ENCODE measurements at regions not wholly inside any gene's neighbourhood (a gene's known extent, or its start where the extent isn't known, plus 50 kb on each side); places are given as distances from the start of the nearest gene placed in this dataset.
A peak's percentile ranks its signal among the peaks of the same experiment; 100 is the strongest.
"Not testable (repeated sequence)": the region's sequence is repeated elsewhere in the genome, so short reads cannot be mapped to it uniquely, and the experiment has no call there.

GRCh38 chr1:101122452-101123166, 97.0 kb upstream of the DPH5 start:
- no peak for DNase-seq (ENCODE audit: low read depth)

- DNase-seq (ENCODE audit: low read depth) = no peak
Observed at GRCh38 chr1:101121975-101122374, 96.4 kb upstream of the DPH5 start.

DNA sequence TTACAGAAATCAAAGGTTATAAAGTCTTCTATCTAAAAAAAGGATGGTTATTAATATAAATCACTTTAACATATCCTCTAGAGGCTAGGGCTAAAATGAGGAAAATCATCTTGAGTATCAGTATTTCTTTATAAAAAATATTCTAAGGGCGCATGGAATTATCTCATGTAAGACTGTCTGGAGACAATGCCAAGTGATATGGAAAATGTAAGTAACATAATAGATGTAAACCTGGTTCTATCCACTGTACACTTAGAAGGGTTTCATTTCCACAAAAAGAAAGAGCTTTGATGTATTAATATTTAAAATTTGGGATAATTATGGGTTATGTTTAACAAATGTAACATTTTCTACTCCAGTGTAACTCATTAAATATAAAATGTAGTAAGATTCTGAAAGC, 95.9 kb upstream of the DPH5 start:
- DNase-seq (ENCODE audit: low read depth) = no peak

DNA sequence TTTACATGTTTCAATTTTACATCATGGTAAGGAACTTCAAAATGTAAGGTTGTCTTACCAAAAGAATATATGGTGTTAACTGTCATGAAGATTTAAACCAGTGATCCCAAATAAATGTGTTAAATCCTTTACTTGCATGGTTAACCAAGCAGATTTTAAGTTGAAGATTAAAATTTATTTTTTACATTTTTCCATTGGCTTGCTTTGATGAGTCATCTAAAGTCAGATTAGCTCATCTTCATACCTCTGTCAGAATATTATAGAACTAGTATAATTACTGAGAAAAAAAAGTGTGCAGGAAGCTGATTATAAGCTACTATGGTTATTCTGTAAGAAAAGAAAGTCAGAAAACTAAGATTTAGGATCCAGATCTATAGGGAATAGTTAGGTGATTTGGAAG, 95.3 kb upstream of the DPH5 start:
- no peak for DNase-seq (ENCODE audit: low read depth)

DNA sequence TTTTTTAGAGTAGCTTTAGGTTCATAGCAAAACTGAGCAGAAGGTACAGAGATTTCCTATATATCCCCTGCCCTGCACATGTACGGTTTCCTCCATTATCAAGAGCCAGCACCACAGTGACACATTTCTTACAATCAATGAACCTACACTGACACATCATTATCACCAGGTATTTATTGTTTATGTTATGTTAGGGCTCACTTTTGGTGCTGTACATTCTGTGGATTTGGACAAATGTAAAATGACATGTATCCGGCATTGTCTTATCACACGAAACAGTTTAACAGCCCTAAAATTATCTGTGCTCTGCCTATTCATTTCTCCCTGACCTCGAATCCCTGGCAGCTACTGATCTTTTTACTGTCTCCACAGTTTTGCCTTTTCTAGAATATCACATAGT, 93.7 kb upstream of the DPH5 start:
- DNase-seq (ENCODE audit: low read depth) = no peak

DNA sequence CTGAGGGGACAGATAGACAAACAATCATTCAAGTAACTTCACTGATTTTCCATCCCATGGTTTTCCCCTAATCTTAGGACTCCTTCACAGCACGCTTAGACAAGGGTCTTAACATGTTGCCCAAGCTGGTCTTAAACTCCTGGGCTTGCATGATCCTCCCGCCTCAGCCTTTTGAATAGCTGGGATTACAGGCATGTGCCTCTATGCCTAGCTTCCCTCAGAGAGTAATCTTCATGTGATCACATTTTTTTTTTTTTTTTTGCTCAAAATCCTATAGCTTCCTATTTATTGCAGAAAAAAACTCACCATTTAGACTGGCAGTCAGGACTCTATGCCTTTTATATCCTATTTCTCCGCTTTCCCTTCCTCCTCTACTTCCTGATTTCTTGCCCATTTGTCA, 90.4 kb upstream of the DPH5 start:
- DNase-seq (ENCODE audit: low read depth) = no peak

DNA sequence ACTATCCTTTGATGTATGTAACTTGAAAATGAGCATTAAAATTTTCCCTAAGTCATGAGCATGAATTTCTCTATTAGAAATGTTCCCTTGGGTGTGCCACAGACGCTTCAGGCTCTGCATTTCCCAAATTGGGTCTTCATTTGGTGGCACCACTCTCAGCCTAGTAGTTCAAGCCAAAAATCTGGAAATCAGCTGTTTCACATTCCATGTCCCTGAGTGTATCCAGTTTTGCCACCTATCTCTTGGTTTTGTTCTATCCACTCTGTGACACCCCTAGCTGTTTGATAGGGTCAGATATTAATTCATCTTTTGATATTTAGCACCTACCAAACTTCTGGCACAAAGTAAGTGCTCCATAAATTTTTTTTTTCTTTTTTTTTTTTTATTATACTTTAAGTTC, 89.5 kb upstream of the DPH5 start:
- no peak for DNase-seq (ENCODE audit: low read depth)

DNA sequence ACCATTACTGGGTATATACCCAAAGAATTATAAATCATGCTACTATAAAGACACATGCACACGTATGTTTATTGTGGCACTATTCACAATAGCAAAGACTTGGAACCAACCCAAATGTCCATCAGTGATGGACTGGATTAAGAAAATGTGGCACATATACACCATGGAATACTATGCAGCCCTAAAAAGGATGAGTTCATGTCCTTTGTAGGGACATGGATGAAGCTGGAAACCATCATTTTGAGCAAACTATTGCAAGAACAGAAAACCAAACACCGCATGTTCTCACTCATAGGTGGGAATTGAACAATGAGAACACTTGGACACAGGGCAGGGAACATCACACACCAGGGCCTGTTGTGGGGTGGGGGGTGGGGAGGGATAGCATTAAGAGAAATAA, 88.5 kb upstream of the DPH5 start:
- not testable (repeated sequence) for DNase-seq (ENCODE audit: low read depth)

DNA sequence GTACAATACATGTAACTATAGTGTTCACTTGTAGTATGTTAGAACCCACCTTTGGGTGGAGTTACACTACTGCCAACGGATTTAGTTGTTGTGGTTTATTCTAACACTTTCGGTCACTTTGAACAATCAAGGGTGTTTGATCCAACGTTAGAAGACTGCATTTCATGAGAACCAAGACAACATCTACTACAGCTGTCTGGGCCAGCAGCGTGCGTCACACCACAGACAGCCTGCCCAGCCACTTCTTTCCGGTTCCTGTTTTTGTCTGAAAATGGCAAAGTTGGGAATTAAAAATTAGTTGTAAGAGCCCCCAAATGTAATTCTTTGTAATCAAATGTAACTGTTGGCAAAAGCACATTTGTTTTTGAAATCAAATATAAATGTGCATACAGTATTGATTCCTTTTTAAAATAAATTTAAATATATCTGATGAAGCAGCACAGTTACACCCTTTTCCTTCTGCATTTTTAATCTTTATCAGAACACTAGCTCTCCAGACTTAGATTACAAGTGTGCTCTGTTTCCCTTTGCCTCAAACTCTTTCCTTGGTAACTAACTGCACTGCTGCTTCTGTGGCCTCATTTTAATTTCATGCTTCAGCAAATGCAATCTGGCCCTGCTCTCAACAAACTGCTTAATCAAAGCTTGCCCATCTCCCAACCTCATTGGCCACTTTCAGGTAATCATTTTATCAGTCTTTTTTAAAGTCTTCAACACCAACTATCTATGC, 86.6 kb upstream of the DPH5 start:
- DNase-seq (ENCODE audit: low read depth) = peak; percentile 47

- DNase-seq (ENCODE audit: low read depth) = no peak
Observed at GRCh38 chr1:101111461-101111860, 85.9 kb upstream of the DPH5 start.

DNA sequence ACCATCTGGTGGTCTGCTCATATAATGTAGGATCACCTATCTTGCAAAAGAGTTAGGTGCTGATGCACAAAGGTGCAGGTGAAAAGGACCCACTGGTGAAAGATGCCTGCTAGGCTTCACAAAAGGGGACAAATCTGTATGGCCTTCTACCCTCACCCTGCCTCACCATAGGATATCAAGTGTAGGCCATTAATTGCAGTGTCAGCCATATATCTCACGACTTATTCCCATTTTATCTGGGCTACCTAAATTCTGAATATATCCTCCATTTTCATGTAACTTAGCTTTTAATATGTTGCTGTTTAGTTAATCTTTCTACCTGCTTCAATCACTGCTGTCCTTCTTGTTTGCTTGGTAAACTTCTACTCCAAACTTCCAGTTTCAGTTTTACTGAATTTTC, 84.2 kb upstream of the DPH5 start:
- no peak for DNase-seq (ENCODE audit: low read depth)

DNA sequence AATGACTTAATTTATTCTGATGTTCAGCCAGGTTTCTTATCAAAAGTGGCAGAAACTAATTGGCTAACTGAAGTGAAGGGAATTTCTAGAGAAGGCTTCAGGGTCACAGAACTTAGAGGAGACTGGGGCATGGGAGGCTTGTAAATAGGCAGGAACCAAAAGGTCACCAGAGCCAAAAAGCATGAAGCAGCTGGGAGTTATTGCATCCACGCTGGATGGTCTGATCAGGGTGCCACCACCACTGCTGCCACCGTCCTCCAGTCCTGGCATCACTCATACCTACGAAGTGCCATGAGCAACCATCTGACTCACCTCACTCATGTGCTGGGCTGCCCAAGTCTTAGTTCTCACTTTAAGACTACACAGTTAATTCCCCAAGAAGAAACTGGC, 82.5 kb upstream of the DPH5 start:
- DNase-seq (ENCODE audit: low read depth) = no peak

DNA sequence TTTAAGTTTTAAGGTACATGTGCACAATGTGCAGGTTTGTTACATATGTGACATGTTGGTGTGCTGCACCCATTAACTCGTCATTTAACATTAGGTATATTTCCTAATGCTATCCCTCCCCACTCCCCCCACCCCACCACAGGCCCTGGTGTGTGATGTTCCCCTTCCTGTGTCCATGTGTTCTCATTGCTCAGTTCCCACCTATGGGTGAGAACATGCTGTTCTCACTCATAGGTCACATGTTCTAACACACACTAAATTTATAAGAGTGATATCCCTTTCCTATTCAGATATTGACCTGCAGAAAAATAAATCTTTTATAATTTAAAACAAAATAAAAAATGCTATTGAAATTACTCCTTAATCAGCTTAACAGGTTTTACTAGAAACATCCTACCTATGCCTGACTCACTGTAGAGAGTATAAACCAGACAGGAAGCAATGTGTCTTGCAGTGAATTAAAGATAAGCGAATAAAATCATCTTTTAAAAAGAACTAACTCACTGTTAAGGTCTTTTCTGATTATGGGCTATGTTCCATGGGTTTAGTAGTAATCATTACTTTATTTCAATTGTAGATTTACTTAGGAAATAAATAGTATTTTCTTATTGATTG, 82.0 kb upstream of the DPH5 start:
- no peak for DNase-seq (ENCODE audit: low read depth)

DNA sequence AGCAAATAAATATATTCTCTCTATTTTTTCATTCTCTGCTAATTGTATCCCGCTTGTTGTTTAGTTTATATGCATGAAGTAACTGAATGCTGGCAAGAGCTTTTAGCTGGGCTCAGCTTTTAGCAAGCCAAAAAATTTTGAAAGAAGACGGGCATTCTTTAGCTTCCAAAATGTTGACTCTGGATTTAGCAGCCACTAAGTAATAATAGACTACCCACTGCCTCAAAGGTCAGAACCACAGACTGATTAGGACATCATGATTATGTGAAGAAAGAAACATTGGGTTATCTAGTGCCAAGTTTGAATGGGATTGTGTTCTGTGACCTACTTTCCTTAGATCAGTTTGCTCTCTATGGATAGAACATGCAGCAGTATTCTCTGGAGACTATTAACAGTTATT, 80.3 kb upstream of the DPH5 start:
- DNase-seq (ENCODE audit: low read depth) = no peak

DNA sequence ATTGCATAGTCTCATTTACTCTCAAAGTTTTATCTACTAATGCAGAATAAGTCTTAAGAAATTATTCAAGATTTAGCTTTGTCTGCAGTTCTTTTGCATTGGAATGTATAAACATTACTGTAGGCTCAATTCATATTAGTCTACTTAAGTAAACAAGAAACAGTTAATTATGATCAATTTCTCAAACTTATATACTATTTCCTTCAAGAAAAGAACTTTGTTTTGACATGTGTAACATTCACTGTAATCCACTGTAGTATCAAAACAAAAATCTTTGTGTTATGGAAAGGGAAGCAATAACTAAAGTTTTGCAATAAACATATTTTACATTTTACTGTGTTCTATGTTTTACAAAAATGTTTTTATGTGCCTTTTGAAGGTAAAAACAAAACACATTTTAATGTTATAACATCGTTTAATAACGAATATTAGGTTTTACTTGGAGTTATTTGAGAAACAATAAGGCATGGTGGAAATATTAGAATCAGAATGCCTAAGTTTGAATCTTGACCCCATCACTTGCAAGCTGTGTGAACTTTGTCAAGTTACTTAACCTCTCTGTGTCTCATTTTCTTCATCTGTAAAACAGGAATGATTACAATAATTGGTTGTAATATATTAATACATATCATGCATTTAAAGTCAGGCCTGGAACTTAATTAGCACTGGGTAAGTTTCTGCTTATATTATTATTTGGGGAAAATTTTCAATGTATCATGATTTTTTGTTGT, 77.0 kb upstream of the DPH5 start:
- DNase-seq (ENCODE audit: low read depth) = no peak

DNA sequence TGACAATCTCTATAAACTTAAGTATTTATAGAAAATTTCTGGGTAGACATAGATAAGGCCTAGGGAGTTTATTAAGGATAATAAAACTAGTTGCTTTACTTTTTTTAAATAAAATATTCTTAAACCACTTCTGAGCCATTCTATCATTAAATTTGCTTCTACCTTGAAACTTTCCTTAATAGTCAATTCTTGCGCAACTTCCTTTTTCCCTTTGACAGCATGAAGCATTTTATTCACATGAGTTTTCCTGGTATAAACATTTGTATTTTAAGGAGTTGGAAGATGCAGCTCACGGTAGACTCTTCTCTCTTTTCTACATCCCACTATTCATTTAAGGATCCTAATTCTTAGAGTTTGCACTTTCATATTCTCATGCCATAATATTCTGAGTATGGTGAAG, 75.8 kb upstream of the DPH5 start:
- no peak for DNase-seq (ENCODE audit: low read depth)

DNA sequence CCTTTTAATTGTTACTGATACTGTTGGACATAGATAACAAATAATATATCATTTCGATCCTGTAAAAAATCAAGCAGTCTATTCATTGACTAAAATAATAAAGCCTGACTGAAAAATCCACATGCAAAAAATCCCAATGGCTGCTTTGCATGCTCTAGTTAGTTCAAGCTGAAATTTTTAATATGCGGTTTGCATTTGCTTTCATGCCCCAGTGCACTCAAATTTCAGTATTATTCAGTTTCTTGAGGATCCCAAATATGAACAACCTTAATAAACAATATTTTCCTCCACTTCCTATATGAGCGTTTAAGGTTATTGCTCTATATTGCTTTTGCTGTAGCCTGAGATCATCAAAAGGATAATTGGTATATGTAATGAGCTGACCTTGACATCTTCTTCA, 75.1 kb upstream of the DPH5 start:
- DNase-seq (ENCODE audit: low read depth) = no peak

DNA sequence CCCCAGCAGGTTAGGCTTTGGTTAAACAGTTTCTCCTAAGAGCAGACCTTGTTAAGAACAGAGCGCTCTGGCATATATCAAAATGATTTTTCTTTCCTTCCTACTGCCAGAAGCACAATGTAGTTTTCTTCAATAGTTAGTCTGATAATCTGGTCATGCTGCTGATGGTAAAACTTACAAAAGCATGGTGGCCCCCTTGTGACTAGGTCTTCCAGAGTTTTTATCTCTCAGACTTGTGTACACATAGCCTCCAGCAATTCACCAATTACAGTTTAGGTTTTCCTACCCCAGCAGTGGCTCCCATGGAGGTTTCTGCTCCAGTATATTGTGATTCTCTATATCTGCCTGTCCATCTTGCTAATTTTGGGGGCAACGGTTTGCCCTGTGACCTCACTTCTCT, 73.3 kb upstream of the DPH5 start:
- no peak for DNase-seq (ENCODE audit: low read depth)

- DNase-seq (ENCODE audit: low read depth) = no peak
Observed at GRCh38 chr1:101098327-101098726, 72.7 kb upstream of the DPH5 start.

DNA sequence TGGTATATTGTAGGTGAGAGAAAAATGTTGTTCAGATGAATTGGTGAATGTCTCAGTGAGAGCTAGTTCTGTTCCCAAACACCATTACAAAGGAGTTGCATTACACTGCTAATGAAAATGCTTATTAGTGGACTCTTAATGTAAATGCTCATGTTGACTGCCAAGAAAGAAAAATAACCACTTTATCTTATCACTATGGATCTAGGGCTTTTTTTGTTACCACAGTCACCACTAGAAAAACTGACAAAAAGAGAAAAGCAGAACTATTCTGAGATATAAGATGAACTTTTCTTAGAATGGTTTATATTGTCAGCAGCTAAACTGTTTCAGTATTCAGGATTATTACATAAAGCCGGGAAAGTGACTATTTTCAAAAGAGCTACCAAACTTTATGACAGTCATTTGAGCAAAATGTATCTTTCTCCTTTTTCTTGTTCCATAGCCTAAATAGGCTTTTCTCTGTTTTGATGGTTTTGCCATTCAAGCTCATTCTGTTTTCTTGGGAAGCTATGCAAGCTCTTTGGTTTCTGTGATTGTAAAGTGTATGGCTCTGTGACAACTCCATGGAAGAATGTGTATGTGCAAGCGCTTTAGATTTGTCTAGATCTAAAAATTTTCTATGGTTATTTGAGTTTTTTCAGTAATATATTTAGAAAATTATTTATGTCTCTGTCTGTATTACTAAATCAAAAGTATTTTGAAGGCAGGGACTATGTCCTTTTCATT, 64.2 kb upstream of the DPH5 start:
- DNase-seq (ENCODE audit: low read depth) = no peak

GRCh38 chr1:101088431-101088830, 62.8 kb upstream of the DPH5 start:
- DNase-seq (ENCODE audit: low read depth) = no peak

GRCh38 chr1:101086783-101087182, 61.2 kb upstream of the DPH5 start:
- no peak for DNase-seq (ENCODE audit: low read depth)
